Esophagus squamous epithelium (tissue), 4 donors: ENCODE measurements at regions not wholly inside any gene's neighbourhood (a gene's known extent, or its start where the extent isn't known, plus 50 kb on each side); places are given as distances from the start of the nearest gene placed in this dataset.

Experiments used
- POLR2A ChIP-seq, 4 donors: fragments of 450-650 bp; IDR thresholded peaks; one replicate each; pipeline ENCODE4 v1.6.1; 2017; ENCODE audit warnings: antibody characterized with exemption in 4 of 4, mild to moderate bottlenecking in 4 of 4, moderate library complexity in 3 of 4
- TF ChIP-seq, protein P1 (sequence below), 6 experiments: fragments of 450-650 bp in 4 of 6; fragments of 200-600 bp in 2 of 6; sonication (generic) in 2 of 6; IDR thresholded peaks; one replicate each; pipeline ENCODE4 v1.5.1; 2016 to 2019; ENCODE audit warnings: antibody characterized with exemption in 6 of 6, mild to moderate bottlenecking in 4 of 6, moderate library complexity in 4 of 6

DNA sequence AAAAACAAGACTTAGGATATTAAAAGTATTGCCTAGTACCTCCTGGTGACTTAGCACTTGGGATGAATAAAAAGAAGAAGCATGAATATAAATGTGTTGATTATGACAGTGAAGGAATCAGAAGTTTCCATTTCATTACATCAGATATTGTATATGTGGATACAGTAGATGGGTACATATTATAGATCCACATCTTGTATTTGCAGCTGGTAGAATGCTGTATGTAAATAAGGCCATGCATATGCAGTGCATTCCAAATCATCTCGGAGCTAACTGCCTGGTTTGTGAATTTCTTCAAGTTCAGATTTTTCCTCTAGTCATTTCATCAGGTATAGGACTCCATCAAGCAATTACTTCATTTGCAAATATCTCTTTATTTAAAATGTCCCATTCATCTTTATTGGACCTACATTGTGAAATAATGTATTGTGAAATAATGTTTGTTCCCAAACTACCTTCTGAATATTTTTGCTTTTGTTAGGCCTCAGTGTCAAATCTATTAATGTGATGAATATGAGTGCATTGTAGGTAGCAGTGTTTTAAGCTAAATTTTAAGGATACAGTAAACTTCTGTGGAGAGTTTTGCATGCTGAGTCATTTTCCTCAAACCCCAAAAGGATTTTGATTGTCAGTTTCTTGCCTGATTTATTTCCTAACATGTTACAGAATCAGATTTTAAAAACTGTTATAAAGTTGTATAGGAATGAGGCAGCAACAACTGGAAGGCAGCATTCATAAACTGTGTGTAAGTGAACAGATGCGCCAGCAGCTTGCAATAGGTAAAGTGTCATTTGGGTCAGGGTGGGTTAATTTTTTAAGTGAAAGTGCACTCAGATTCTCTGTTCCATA is 370.8 kb upstream of the RIOK2 start:
- no peak for TF ChIP-seq POLR2A (IDR thresholded peaks at IDR 0.05)
- TF ChIP-seq, protein P1, sequence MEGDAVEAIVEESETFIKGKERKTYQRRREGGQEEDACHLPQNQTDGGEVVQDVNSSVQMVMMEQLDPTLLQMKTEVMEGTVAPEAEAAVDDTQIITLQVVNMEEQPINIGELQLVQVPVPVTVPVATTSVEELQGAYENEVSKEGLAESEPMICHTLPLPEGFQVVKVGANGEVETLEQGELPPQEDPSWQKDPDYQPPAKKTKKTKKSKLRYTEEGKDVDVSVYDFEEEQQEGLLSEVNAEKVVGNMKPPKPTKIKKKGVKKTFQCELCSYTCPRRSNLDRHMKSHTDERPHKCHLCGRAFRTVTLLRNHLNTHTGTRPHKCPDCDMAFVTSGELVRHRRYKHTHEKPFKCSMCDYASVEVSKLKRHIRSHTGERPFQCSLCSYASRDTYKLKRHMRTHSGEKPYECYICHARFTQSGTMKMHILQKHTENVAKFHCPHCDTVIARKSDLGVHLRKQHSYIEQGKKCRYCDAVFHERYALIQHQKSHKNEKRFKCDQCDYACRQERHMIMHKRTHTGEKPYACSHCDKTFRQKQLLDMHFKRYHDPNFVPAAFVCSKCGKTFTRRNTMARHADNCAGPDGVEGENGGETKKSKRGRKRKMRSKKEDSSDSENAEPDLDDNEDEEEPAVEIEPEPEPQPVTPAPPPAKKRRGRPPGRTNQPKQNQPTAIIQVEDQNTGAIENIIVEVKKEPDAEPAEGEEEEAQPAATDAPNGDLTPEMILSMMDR (IDR thresholded peaks at IDR 0.05): no peak
